K562 (cell line): ENCODE measurements at regions not wholly inside any gene's neighbourhood (a gene's known extent, or its start where the extent isn't known, plus 50 kb on each side); places are given as distances from the start of the nearest gene placed in this dataset.

Source experiments
- JUND ChIP-seq, 2 experiments: IDR thresholded peaks; 2 replicates in 1 of 2; 3 replicates in 1 of 2; pipeline ENCODE4 v1.6.1; 2011; ENCODE audit warnings: borderline replicate concordance in 2 of 2, low read depth in 2 of 2, low read length in 2 of 2, improper control_type of control experiment in 1 of 2, missing biosample characterization in 1 of 2, missing genetic modification characterization in 1 of 2, missing genetic modification reagents in 1 of 2
- MEF2D ChIP-seq: conservative IDR thresholded peaks from 2 replicates; pipeline ENCODE4 v1.6.1; 2016; ENCODE audit warnings: low read depth, missing genetic modification characterization, missing compliant biosample characterization
- PML ChIP-seq: IDR thresholded peaks from 2 replicates; pipeline ENCODE4 v1.6.1; 2012; ENCODE audit warnings: low read length, inconsistent platforms
- TAF15 ChIP-seq: fragments of 200-400 bp; formaldehyde crosslinking; IDR thresholded peaks from 2 replicates; pipeline ENCODE4 v1.6.1; 2017; ENCODE audit warnings: mild to moderate bottlenecking, low read depth, low read length, moderate library complexity
- THAP12 ChIP-seq: fragments of 250-450 bp; sonication (Bioruptor Pico); IDR thresholded peaks from 2 replicates; pipeline ENCODE4 v1.9.0; 2021; ENCODE audit warnings: mild to moderate bottlenecking, inconsistent platforms
- ZNF449 ChIP-seq: fragments of 250-450 bp; sonication (Bioruptor Pico); IDR thresholded peaks from 2 replicates; pipeline ENCODE4 v1.8.0; 2022; ENCODE audit warnings: moderate library complexity, mild to moderate bottlenecking, inconsistent platforms
- ZNF668 ChIP-seq: fragments of 250-450 bp; sonication (Bioruptor Pico); IDR thresholded peaks from 2 replicates; pipeline ENCODE4 v1.8.0; 2022; ENCODE audit warnings: mild to moderate bottlenecking, inconsistent platforms
- TF ChIP-seq, protein P1 (sequence below): IDR thresholded peaks from 2 replicates; pipeline ENCODE4 v1.6.1; 2012; ENCODE audit warnings: low read depth, low read length, improper control_type of control experiment, borderline replicate concordance
- TF ChIP-seq, protein P2 (sequence below), 2 experiments: fragments of 450-650 bp; IDR thresholded peaks; 2 replicates each; pipeline ENCODE4 v1.6.1; 2016; ENCODE audit warnings: mild to moderate bottlenecking in 2 of 2, borderline replicate concordance in 1 of 2, low read depth in 1 of 2, moderate library complexity in 1 of 2

- TF ChIP-seq ZNF668 (CRISPR knock-in tag) (no peak), TAF15 (no peak), PML (no peak), THAP12 (no peak), JUND (IDR thresholded peaks at IDR 0.05; ENCODE audit: borderline replicate concordance, low read depth, low read length) (no peak), JUND (tag; IDR thresholded peaks at IDR 0.05; ENCODE audit: borderline replicate concordance, low read depth, low read length) (no peak), MEF2D (no peak), ZNF449 (CRISPR knock-in tag) (no peak)
- TF ChIP-seq, protein P1, sequence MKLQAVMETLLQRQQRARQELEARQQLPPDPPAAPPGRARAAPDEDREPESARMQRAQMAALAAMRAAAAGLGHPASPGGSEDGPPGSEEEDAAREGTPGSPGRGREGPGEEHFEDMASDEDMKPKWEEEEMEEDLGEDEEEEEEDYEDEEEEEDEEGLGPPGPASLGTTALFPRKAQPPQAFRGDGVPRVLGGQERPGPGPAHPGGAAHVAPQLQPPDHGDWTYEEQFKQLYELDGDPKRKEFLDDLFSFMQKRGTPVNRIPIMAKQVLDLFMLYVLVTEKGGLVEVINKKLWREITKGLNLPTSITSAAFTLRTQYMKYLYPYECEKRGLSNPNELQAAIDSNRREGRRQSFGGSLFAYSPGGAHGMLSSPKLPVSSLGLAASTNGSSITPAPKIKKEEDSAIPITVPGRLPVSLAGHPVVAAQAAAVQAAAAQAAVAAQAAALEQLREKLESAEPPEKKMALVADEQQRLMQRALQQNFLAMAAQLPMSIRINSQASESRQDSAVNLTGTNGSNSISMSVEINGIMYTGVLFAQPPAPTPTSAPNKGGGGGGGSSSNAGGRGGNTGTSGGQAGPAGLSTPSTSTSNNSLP: no peak
- TF ChIP-seq, protein P2, sequence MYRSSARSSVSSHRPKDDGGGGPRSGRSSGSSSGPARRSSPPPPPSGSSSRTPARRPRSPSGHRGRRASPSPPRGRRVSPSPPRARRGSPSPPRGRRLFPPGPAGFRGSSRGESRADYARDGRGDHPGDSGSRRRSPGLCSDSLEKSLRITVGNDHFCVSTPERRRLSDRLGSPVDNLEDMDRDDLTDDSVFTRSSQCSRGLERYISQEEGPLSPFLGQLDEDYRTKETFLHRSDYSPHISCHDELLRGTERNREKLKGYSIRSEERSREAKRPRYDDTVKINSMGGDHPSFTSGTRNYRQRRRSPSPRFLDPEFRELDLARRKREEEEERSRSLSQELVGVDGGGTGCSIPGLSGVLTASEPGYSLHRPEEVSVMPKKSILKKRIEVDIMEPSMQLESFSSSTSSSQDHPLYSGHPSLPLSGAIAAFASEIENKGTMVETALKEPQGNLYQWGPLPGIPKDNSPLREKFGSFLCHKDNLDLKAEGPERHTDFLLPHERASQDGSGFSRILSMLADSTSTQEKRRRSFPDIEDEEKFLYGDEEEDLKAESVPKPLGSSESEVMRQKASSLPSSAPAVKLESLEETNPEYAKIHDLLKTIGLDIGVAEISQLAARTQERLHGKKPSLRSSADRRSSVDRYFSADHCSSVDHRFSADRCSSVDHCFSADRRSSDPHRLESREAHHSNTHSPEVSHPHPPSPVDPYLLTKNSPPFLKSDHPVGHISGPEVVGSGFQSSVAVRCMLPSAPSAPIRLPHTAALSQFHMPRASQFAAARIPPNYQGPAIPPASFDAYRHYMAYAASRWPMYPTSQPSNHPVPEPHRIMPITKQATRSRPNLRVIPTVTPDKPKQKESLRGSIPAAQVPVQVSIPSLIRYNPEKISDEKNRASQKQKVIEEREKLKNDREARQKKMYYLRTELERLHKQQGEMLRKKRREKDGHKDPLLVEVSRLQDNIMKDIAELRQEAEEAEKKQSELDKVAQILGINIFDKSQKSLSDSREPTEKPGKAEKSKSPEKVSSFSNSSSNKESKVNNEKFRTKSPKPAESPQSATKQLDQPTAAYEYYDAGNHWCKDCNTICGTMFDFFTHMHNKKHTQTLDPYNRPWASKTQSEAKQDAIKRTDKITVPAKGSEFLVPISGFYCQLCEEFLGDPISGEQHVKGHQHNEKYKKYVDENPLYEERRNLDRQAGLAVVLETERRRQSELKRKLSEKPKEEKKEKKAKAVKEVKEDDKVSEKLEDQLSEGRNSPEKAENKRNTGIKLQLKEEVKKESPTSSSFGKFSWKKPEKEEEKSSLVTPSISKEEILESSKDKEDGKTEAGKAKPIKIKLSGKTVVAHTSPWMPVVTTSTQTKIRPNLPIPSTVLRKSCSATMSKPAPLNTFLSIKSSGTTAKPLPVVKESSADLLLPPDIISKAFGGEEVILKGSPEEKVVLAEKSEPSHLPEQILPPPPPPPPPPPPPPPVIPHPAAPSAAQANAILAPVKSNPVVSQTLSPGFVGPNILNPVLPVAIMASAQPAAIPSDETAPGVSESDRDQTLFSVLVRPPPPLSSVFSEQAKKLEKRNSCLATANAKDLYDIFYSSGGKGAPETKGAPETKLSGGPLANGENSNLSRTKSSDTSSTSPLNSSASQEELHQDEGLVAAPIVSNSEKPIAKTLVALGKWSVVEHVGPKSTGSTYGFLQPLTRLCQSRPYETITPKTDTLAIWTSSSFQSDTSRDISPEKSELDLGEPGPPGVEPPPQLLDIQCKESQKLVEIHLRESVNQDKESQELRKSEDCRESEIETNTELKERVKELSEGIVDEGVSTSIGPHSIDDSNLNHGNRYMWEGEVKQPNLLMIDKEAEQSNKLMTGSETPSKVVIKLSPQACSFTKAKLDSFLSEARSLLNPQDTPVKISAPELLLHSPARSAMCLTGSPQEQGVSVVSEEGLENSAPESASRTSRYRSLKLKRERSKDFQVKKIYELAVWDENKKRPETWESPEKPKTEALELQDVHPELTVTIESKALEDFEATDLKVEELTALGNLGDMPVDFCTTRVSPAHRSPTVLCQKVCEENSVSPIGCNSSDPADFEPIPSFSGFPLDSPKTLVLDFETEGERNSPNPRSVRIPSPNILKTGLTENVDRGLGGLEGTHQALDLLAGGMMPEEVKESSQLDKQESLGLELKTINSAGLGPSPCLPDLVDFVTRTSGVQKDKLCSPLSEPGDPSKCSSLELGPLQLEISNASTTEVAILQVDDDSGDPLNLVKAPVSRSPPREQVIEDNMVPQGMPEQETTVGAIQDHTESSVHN (IDR thresholded peaks at IDR 0.05; ENCODE audit: borderline replicate concordance in 1 of 2, low read depth in 1 of 2): no peak
Measured at GRCh38 chr13:34868733-34869132, 73.3 kb upstream of the NBEA start (continued).
